IMR-90 (cell line): ENCODE measurements at regions not wholly inside any gene's neighbourhood (a gene's known extent, or its start where the extent isn't known, plus 50 kb on each side); places are given as distances from the start of the nearest gene placed in this dataset.

Source experiments
- ATAC-seq: fragments of 200-7000 bp; cut with Tn5 transposase; 2 replicates; pipeline ENCODE4 v1.9.1; 2020; ENCODE audit warnings: low read depth, mild to moderate bottlenecking, moderate library complexity
- BruUV-seq: library from RNA; stranded (reverse); fragments of 400-500 nt; replicated peaks from 2 replicates; lab custom pipeline; 2021; lab: Mats Ljungman, UMichigan
- CTCF ChIA-PET: fragments of 300-600 bp; formaldehyde crosslinking; extraction: SDS; loops from one replicate; lab custom pipeline; 2021; ENCODE audit warnings: antibody characterized with exemption; lab: Yijun Ruan, JAX
- POLR2A ChIA-PET: fragments of 300-600 bp; sonication (Branson Sonifier 250); formaldehyde crosslinking; loops from one replicate; lab custom pipeline; 2022; ENCODE audit warnings: antibody characterized with exemption; ENCODE audit not compliant: unreplicated experiment; lab: Charles Lee
- DNase-seq: peaks from one replicate; pipeline ENCODE4 v3.0.0; 2013
- H2AFZ ChIP-seq: replicated peaks from 2 replicates; pipeline ENCODE3; 2013; ENCODE audit warnings: low read length, mild to moderate bottlenecking; ENCODE audit not compliant: poor library complexity
- H2AK5ac ChIP-seq: 2 replicates; pipeline ENCODE4 v1.6.1; 2013; ENCODE audit warnings: low read depth, low read length, inconsistent platforms
- H2AK9ac ChIP-seq: replicated peaks from 2 replicates; pipeline ENCODE3; 2013; ENCODE audit warnings: mild to moderate bottlenecking, low read depth, low read length, moderate library complexity; ENCODE audit not compliant: poor library complexity
- H2BK120ac ChIP-seq: 2 replicates; pipeline ENCODE4 v1.6.1; 2013; ENCODE audit warnings: low read depth, low read length, inconsistent platforms
- H2BK15ac ChIP-seq: 3 replicates; pipeline ENCODE4 v1.6.1; 2013; ENCODE audit warnings: low read depth, low read length, inconsistent platforms
- H2BK20ac ChIP-seq: 2 replicates; pipeline ENCODE4 v1.6.1; 2013; ENCODE audit warnings: low read depth, mild to moderate bottlenecking, inconsistent platforms, low read length, moderate library complexity
- H2BK5ac ChIP-seq: 2 replicates; pipeline ENCODE4 v1.6.1; 2013; ENCODE audit warnings: mild to moderate bottlenecking, low read depth, low read length, inconsistent platforms; ENCODE audit not compliant: poor library complexity, severe bottlenecking
- H3K14ac ChIP-seq: replicated peaks from 2 replicates; pipeline ENCODE4 v1.6.1; 2013; ENCODE audit warnings: low read depth, low read length, inconsistent platforms
- H3K18ac ChIP-seq: 2 replicates; pipeline ENCODE4 v1.6.1; 2013; ENCODE audit warnings: low read depth, low read length, control low read depth
- H3K23ac ChIP-seq: 2 replicates; pipeline ENCODE4 v1.6.1; 2013; ENCODE audit warnings: low read depth, low read length, inconsistent platforms
- H3K27ac ChIP-seq: 2 replicates; pipeline ENCODE4 v1.5.1; 2013; ENCODE audit warnings: mild to moderate bottlenecking, control low read depth, low read length; ENCODE audit not compliant: insufficient read depth
- H3K27me3 ChIP-seq: 2 replicates; pipeline ENCODE4 v1.6.1; 2013; ENCODE audit warnings: low read length; ENCODE audit not compliant: control insufficient read depth, insufficient read depth
- H3K36me3 ChIP-seq: 2 replicates; pipeline ENCODE4 v1.6.1; 2013; ENCODE audit warnings: low read length, mixed read lengths; ENCODE audit not compliant: control insufficient read depth, insufficient read depth
- H3K4ac ChIP-seq: 2 replicates; pipeline ENCODE4 v1.6.1; 2013; ENCODE audit warnings: low read depth, low read length, inconsistent platforms
- H3K4me1 ChIP-seq: 2 replicates; pipeline ENCODE4 v1.6.1; 2013; ENCODE audit warnings: low read length, mixed read lengths; ENCODE audit not compliant: control insufficient read depth, insufficient read depth
- H3K4me2 ChIP-seq: 2 replicates; pipeline ENCODE4 v1.6.1; 2013; ENCODE audit warnings: low read depth, mild to moderate bottlenecking, control low read depth, low read length, moderate library complexity
- H3K4me3 ChIP-seq: 2 replicates; pipeline ENCODE4 v1.5.1; 2013; ENCODE audit warnings: low read depth, mild to moderate bottlenecking, control low read depth, low read length, moderate library complexity; ENCODE audit not compliant: insufficient read depth
- H3K56ac ChIP-seq: 2 replicates; pipeline ENCODE4 v1.6.1; 2013; ENCODE audit warnings: low read length, inconsistent platforms; ENCODE audit not compliant: insufficient read depth; ENCODE audit errors: extremely low read depth
- H3K79me1 ChIP-seq, 2 experiments: 2 replicates each; pipeline ENCODE4 v1.6.1; 2013; ENCODE audit warnings: low read length in 2 of 2, inconsistent platforms in 1 of 2, low read depth in 1 of 2
- H3K9ac ChIP-seq: 2 replicates; pipeline ENCODE4 v1.6.1; 2013; ENCODE audit warnings: low read depth, low read length, control low read depth
- H3K9me1 ChIP-seq: 2 replicates; pipeline ENCODE4 v1.6.1; 2013; ENCODE audit warnings: low read length, inconsistent platforms; ENCODE audit not compliant: insufficient read depth
- H3K9me3 ChIP-seq: 2 replicates; pipeline ENCODE4 v1.6.1; 2013; ENCODE audit warnings: low read length; ENCODE audit not compliant: control insufficient read depth, insufficient read depth
- H4K20me1 ChIP-seq: 2 replicates; pipeline ENCODE4 v1.6.1; 2013; ENCODE audit warnings: low read length, inconsistent platforms; ENCODE audit not compliant: insufficient read depth
- H4K5ac ChIP-seq: 2 replicates; pipeline ENCODE4 v1.6.1; 2013; ENCODE audit warnings: mild to moderate bottlenecking, low read depth, low read length, control low read depth
- H4K8ac ChIP-seq, 2 experiments: 2 replicates each; pipeline ENCODE4 v1.6.1; 2013; ENCODE audit warnings: low read depth in 2 of 2, low read length in 2 of 2, control low read depth in 1 of 2, inconsistent platforms in 1 of 2
- H4K91ac ChIP-seq: 2 replicates; pipeline ENCODE4 v1.6.1; 2013; ENCODE audit warnings: low read depth, low read length, inconsistent platforms; ENCODE audit not compliant: insufficient read depth
- BHLHE40 ChIP-seq: fragments of 150-350 bp; IDR thresholded peaks from 2 replicates; pipeline ENCODE4 v1.6.1; 2016; ENCODE audit warnings: mild to moderate bottlenecking, low read depth, low read length
- CEBPB ChIP-seq: IDR thresholded peaks from 2 replicates; pipeline ENCODE4 v1.6.1; 2012; ENCODE audit warnings: low read depth, low read length, improper control_type of control experiment
- CHD1 ChIP-seq: IDR thresholded peaks from 2 replicates; pipeline ENCODE4 v1.6.1; 2012; ENCODE audit warnings: low read depth, low read length, improper control_type of control experiment
- FOS ChIP-seq: fragments of 150-350 bp; IDR thresholded peaks from 2 replicates; pipeline ENCODE4 v1.6.1; 2016; ENCODE audit warnings: low read depth, low read length
- MAFK ChIP-seq: IDR thresholded peaks from 2 replicates; pipeline ENCODE4 v1.6.1; 2012; ENCODE audit warnings: low read depth, low read length, improper control_type of control experiment
- MAZ ChIP-seq: IDR thresholded peaks from 2 replicates; pipeline ENCODE4 v1.6.1; 2012; ENCODE audit warnings: low read depth, mild to moderate bottlenecking, low read length, improper control_type of control experiment, moderate library complexity, borderline replicate concordance
- MXI1 ChIP-seq: IDR thresholded peaks from 2 replicates; pipeline ENCODE4 v1.6.1; 2012; ENCODE audit warnings: low read depth, mild to moderate bottlenecking, low read length, moderate library complexity, borderline replicate concordance
- NFE2L2 ChIP-seq: fragments of 150-350 bp; IDR thresholded peaks from 2 replicates; pipeline ENCODE4 v1.6.1; 2016; ENCODE audit warnings: low read depth, mild to moderate bottlenecking, low read length
- POLR2A ChIP-seq: IDR thresholded peaks from 2 replicates; pipeline ENCODE4 v1.6.1; 2012; ENCODE audit warnings: mild to moderate bottlenecking, low read depth, low read length
- RAD21 ChIP-seq: IDR thresholded peaks from 2 replicates; pipeline ENCODE4 v1.6.1; 2012; ENCODE audit warnings: low read length, improper control_type of control experiment
- RCOR1 ChIP-seq: IDR thresholded peaks from 2 replicates; pipeline ENCODE4 v1.6.1; 2012; ENCODE audit warnings: mild to moderate bottlenecking, low read length, improper control_type of control experiment; ENCODE audit not compliant: insufficient replicate concordance
- RFX5 ChIP-seq: IDR thresholded peaks from 2 replicates; pipeline ENCODE4 v1.8.0; 2012; ENCODE audit warnings: low read depth, mild to moderate bottlenecking, low read length, moderate library complexity
- SMC3 ChIP-seq: fragments of 150-350 bp; IDR thresholded peaks from 2 replicates; pipeline ENCODE4 v1.6.1; 2016; ENCODE audit warnings: low read depth, mild to moderate bottlenecking, antibody characterized with exemption, low read length, moderate library complexity
- WGBS, 2 experiments: methylation state at CpG; one replicate each; pipeline versions ENCODE4 v1.1.5 to v1.1.7; 2013; ENCODE audit warnings: missing lambda C conversion rate in 2 of 2; ENCODE audit not compliant: insufficient read length in 1 of 2; ENCODE audit errors: extremely low coverage in 2 of 2; 5-methylcytosine and 5-hydroxymethylcytosine counted together
- dilution Hi-C: fragments of 300-500 bp; cut with HindIII; formaldehyde crosslinking; loops from one replicate; pipeline ENCODE4 v1.14.3; 2018; ENCODE audit warnings: low sequenced_read_pairs; ENCODE audit not compliant: unreplicated experiment
- in situ Hi-C: fragments of 300-500 bp; cut with MboI; formaldehyde crosslinking; loops from 3 replicates; pipeline ENCODE4 v1.14.3; 2019; ENCODE audit warnings: low sequenced_read_pairs, inconsistent platforms, mixed read lengths
- intact Hi-C: fragments of 100-400 bp; cut with micrococcal nuclease; formaldehyde crosslinking; loops from 2 replicates; pipeline ENCODE4 v1.10.0; 2022
- TF ChIP-seq, protein P1 (sequence below): conservative IDR thresholded peaks from 2 replicates; pipeline ENCODE4 v1.5.1; 2012; ENCODE audit warnings: mild to moderate bottlenecking, low read depth, low read length, improper control_type of control experiment
- TF ChIP-seq, protein P2 (sequence below): fragments of 150-350 bp; IDR thresholded peaks from 2 replicates; pipeline ENCODE4 v1.6.1; 2017; ENCODE audit warnings: mild to moderate bottlenecking, antibody characterized with exemption, low read length, low read depth
- TF ChIP-seq, protein P3 (sequence below): fragments of 150-350 bp; IDR thresholded peaks from 2 replicates; pipeline ENCODE4 v1.6.1; 2016; ENCODE audit warnings: low read depth, mild to moderate bottlenecking, low read length, moderate library complexity, borderline replicate concordance

DNA sequence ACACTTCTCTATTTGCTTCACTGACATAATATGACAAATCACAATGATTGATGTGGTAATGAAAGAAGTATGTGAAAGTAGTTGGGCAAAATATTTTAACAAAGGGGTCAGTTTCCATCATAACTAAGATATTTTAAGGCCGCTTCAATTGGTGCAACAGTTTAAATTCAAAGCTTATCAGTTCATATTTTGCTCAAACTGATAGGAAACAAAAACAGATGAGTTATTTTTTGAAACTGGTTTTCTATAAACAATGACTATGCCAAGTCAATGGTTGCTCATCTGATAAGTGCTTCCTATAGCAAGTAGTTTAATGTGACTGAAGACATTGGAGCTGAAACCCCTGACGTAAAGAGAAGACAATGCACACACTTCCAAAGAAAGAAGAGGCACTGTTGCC, 1290.7 kb downstream of the SUCLG1 start:
- dilution Hi-C loops = no loop called here
- no CpG with 5 or more reads among the region's 2 CpGs for WGBS, 2 experiments
- H3K9me3 ChIP-seq = no peaks in the 10 kb centered on the region
- H2AK5ac ChIP-seq = no peak overlapping the region
- H3K9me1 ChIP-seq = no peaks in the 10 kb centered on the region
- no peak overlapping the region for H4K8ac ChIP-seq
- H3K36me3 ChIP-seq = no peaks in the 10 kb centered on the region
- no peak overlapping the region for H2BK5ac ChIP-seq
- no peaks in the 10 kb centered on the region for H3K4me1 ChIP-seq
- no peaks in the 10 kb centered on the region for H3K79me1 ChIP-seq
- TF ChIP-seq SMC3 (no peak), MAFK (no peak), CEBPB (no peak), NFE2L2 (no peak), MXI1 (no peak), BHLHE40 (no peak), RFX5 (no peak), RAD21 (no peak), CHD1 (no peak), POLR2A (no peak), FOS (no peak), MAZ (no peak), RCOR1 (no peak)
- TF ChIP-seq, protein P1, sequence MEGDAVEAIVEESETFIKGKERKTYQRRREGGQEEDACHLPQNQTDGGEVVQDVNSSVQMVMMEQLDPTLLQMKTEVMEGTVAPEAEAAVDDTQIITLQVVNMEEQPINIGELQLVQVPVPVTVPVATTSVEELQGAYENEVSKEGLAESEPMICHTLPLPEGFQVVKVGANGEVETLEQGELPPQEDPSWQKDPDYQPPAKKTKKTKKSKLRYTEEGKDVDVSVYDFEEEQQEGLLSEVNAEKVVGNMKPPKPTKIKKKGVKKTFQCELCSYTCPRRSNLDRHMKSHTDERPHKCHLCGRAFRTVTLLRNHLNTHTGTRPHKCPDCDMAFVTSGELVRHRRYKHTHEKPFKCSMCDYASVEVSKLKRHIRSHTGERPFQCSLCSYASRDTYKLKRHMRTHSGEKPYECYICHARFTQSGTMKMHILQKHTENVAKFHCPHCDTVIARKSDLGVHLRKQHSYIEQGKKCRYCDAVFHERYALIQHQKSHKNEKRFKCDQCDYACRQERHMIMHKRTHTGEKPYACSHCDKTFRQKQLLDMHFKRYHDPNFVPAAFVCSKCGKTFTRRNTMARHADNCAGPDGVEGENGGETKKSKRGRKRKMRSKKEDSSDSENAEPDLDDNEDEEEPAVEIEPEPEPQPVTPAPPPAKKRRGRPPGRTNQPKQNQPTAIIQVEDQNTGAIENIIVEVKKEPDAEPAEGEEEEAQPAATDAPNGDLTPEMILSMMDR = no peak
- TF ChIP-seq, protein P2, sequence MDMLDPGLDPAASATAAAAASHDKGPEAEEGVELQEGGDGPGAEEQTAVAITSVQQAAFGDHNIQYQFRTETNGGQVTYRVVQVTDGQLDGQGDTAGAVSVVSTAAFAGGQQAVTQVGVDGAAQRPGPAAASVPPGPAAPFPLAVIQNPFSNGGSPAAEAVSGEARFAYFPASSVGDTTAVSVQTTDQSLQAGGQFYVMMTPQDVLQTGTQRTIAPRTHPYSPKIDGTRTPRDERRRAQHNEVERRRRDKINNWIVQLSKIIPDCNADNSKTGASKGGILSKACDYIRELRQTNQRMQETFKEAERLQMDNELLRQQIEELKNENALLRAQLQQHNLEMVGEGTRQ = no peak
- TF ChIP-seq, protein P3, sequence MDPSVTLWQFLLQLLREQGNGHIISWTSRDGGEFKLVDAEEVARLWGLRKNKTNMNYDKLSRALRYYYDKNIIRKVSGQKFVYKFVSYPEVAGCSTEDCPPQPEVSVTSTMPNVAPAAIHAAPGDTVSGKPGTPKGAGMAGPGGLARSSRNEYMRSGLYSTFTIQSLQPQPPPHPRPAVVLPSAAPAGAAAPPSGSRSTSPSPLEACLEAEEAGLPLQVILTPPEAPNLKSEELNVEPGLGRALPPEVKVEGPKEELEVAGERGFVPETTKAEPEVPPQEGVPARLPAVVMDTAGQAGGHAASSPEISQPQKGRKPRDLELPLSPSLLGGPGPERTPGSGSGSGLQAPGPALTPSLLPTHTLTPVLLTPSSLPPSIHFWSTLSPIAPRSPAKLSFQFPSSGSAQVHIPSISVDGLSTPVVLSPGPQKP = no peak
- H2BK120ac ChIP-seq = no peak overlapping the region
- ChIA-PET POLR2A (no interaction called here), CTCF (no interaction called here)
- H2BK15ac ChIP-seq = no peak overlapping the region
- in situ Hi-C loops = no loop called here
- no peak overlapping the region for H3K4me3 ChIP-seq
- H2AK9ac ChIP-seq = no peak overlapping the region
- no peak overlapping the region for H4K91ac ChIP-seq
- no peak for ATAC-seq
- no peak overlapping the region for H3K14ac ChIP-seq
- no peaks in the 10 kb centered on the region for H3K27me3 ChIP-seq
- BruUV-seq = no TSS peak
- H3K4me2 ChIP-seq = no peak overlapping the region
- no peak overlapping the region for H3K27ac ChIP-seq
- intact Hi-C loops = no loop called here
- H3K9ac ChIP-seq = no peak overlapping the region
- H3K4ac ChIP-seq = no peak overlapping the region
- no peaks in the 10 kb centered on the region for H4K20me1 ChIP-seq
- no peak overlapping the region for H2BK20ac ChIP-seq
- H3K18ac ChIP-seq = no peak overlapping the region
- no peak overlapping the region for H4K5ac ChIP-seq
- H2AFZ ChIP-seq = no peak overlapping the region
- no peak overlapping the region for H3K23ac ChIP-seq
- H3K56ac ChIP-seq = no peak overlapping the region
- no peak for DNase-seq
